ENCODE measurements at regions not wholly inside any gene's neighbourhood (a gene's known extent, or its start where the extent isn't known, plus 50 kb on each side); places are given as distances from the start of the nearest gene placed in this dataset.

GRCh38 chr2:47288864-47289263, 80.2 kb upstream of the EPCAM start:
- TF ChIP-seq CTCF (IDR thresholded peaks at IDR 0.05) (no peak), EZH2 (IDR thresholded peaks at IDR 0.05; ENCODE audit: borderline replicate concordance, insufficient read depth, low read depth, low read length, poor library complexity, severe bottlenecking) (no peak)
